ENCODE measurements at regions not wholly inside any gene's neighbourhood (a gene's known extent, or its start where the extent isn't known, plus 50 kb on each side); places are given as distances from the start of the nearest gene placed in this dataset.

DNA sequence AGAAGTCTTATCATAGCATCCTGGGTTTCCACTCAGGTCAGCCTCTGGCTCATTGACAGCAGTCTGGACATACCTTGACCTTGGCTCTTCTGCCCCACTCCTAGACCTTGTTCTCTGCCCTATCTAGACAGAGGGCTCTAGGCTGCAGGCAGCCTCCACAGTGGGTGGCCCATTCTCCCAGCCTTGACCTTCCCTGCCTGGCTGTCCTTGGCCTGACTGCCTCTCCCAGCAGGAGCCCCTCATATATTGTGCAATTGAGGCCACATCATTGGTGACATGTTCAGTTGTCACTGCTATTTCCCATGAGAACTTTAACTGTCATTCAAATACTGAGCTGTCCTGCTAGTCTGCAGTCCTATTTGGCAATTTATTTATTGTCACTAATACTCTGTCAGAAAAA, 503.4 kb downstream of the PLXNA4 start:
- DNase-seq, result no peak

DNA sequence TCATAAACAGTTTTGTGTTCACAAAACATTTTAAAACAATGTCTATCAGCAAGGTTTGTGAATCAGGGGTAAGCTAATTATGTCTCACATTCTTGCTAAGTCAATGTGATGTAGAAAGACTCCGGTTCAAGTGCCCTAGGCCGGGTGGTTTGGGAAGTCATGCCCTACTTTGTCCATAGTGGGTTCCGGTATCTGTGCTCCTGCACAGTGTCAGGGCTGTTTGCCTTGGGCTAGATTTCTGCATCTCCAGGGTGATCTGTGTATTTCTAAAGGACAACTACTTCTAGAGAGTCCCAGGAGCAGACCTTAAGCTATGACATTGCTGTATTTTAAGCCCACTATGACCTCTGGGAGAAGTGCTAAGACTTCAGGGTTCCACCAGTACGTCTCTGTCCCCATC, 504.1 kb downstream of the PLXNA4 start:
- no peak for DNase-seq

DNA sequence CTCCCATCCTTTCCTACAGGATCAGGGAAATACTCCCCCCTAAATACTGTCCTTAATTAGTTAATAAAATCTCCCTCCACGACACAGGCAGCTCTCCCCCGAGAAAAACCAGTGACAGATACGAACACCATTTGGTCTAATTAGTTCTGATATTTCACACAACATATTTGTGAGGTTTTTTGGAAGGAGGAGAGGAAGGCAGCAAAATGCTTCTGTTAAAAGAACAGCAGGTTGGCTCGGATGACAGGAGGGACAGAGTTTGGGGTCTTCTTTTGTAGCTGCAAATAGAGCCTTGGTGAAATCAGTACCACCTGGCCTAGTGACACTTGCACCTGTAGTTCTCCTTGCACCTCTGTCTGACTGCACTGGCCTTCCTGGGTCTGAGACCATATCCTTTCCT, 507.0 kb downstream of the PLXNA4 start:
- no peak for DNase-seq

DNA sequence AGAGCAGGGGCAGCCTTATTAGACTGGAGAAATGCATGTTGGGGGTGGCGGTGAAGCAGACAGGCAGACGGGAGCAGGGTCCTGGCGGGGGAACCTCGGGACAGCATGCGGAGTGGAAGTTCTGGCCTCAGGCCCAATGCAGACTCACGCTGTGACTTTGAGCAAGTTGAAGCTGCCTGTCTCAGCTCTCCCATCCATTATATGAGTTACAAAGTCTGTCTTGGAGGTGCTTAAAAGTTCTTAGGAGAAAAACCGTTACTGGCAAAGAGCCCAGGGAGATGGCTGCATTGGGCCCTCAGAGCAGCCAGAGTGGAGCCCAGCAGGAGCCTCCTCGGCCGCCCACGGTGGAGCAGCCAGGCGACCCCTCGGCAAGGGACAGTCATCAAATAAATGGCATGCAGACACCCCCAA, 509.5 kb downstream of the PLXNA4 start:
- no peak for DNase-seq

DNA sequence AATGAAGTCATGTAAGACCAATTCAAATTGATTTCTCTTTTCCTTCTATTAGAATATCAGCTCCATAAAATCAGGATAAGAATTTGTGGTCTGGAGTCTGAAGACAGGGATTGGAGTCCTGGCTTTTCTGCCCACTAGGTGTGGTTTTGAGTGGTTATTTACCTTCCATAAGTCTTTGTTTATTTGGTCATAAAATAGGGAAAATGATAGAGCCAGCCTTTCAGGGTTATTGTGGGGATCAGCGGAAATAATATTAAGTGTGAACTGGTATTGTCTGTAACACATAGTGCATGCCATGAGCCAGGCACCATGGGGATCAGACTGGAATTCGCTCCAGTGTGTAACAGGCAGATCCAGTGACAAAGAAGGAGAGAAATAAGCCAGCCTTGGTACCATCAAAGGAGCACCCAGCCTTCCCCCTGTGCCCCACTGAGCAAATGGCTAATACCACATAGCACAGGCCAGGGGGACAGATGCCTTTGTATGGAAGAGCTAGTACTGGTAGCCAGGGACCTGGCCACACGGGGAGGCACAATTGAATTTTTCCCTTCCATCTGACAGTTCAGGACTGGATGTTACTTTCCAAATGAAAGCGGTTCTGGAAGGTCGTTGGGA, 509.7 kb upstream of the PODXL start:
- no peak for DNase-seq

DNA sequence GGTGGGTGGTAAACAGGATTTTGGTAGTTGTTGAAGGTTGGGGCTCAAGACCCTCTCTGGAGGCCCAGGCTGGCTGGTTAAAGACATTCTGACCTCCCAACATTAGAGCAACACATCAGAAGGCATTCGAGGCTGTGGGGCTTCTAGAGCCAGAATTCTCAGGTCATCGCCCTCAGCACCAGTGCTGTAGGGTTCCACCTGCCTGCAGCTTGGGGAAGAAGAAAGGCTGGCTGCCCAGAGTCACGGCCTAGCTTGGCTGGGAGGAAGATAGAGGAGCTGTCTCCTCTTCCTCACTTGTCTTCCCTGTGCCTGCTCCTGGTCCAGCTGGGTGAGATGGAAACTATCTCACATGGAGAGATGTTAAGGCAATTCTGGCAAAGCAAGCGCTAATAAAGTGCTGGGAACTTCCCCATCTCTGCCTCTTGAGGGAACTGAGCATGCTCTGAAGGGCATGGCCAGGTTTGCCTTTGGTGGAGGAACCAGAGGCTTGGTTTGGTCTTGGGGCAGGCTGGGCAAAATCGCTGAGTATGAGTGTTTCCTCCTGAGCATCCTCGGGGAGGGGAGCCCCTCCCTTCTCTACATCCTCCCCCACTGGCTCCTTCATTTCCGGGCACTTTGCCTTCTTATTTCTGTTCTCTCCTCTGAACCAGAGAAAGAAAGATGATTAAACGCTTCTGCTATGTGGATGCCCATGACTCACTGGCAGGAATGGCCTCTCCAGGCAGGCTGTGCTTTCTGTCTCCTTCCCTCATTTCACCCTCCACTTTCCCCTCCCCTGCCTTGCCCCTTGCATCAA, 509.0 kb upstream of the PODXL start:
- DNase-seq, result no peak

DNA sequence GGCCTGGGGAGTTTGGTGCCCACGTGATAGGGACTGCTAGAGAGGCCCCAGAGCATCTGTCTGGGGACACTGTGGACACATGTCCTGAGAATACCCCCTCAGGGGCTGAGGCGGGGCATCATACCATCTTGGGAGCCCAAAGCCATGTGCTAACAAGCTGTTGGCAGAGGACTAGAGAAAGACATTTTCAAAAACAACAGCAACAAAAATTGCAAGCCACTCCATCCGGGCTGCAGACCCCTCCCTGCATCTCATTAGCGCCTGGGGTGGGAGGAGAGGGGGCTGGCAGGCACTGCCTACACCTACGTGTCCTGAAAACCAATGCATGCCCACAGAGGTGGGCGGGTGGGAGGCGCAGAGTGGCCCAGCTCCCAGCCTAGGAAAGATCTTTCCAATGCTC, 507.4 kb upstream of the PODXL start:
- no peak for DNase-seq

DNA sequence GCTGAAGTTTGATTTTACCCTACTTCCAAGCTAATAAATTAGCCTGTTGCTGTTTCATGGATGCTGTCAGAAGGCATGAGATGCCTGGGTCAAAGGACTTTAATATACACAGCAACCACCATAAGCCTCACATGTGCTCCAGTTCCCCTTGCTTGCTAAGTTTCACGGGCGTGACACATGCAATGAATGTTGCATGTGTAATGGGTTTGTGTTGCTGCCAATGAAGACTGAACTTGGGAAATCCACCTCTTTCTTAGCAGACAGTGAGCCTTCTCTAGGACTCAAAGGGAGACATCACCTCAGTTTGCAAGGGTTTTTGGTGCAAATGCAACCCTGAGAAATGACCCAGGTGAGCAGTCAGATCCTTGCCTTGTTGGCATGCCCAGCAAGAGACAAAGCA, 505.5 kb upstream of the PODXL start:
- DNase-seq, result no peak

DNA sequence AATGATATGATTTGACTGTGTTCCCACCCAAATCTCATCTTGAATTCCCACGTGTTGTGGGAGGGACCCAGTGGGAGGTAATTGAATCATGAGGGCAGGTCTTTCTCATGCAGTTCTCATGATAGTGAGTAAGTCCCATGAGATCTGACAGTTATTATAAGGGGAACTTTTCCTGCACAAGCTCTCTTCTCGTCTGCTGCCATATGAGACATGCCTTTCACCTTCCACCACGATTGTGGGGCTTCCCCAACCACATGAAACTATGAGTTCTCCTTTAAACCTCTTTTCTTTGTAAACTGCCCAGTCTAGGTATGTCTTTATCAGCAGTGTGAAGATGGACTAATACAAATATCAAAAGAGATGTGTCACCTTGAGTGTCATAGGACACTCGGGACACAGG, 502.7 kb upstream of the PODXL start:
- DNase-seq, result no peak

DNA sequence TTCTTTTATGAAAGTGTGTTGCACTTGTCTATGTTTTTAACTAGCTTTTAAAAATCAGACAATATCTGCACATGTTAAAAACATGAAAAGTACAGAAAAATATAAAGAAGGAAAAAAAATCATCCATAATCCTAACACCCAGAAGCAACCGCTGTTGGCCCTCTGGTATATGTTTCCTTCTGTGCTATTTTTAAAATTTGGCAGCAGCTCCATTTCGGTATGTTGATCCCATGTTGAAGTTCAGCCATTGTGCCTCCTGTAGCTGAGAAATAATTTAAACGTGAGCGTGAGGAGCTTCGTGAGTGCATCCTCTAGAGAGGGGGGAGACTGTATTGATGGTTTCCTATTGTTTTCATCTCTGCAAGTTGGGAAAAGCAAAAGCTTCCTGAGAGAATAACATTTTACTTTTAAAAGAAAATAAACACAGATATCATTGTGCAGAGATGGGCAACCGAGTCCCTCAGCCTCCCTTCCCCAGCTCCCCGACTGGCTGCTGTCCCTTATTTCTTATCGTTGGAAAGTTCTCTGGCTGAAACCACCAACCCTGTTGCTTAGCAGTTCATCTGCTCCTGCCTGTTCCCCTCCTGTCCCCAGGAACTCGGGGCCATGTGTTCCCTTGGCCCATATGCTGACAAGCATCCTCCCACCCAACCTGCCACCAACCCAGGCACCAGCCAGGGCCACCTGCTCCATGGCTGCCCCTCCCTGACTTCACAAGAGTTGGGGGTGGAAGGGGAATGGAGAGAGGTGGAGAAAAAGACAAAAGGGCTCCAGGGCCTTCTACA, 499.1 kb upstream of the PODXL start:
- DNase-seq, result no peak

DNA sequence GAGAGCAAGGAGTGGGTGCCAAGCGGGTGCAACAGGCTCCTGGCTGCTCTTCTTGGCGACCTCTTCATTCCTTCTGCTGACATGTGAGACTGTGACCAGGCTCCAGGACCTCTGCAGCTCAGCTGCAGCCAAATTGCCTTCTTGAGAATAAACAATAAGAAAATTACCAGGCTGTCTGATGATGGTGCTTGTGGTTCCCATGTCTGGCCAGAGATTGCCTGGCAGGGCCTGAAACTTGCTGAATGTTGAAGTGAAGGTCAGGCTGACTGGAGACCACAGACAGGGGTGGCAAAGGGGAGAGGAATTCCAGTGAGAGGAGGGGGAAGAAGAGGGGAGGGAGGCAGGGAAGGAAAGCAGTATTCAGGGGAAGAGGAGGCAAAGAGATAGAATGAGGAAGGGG, 497.4 kb upstream of the PODXL start:
- no peak for DNase-seq

DNA sequence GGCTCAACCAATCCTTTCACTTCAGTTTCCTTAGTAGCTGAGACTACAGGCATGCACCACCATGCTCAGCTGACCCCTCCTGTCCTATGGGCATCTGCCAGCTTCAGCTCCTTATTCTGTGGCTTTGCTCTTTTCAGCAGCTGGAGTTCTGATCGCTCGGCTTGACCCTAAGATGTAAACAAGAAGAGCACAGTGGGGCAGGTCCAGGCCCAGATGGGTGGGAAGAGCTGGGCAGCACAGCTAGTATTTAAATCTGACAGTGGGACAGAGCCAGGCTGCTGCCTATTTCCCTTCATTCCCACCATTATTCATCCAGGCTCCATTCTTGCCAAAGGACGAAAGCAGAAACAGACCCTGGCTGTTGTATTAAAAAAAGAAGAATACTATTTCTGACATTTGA, 494.9 kb upstream of the PODXL start:
- DNase-seq, result no peak

DNA sequence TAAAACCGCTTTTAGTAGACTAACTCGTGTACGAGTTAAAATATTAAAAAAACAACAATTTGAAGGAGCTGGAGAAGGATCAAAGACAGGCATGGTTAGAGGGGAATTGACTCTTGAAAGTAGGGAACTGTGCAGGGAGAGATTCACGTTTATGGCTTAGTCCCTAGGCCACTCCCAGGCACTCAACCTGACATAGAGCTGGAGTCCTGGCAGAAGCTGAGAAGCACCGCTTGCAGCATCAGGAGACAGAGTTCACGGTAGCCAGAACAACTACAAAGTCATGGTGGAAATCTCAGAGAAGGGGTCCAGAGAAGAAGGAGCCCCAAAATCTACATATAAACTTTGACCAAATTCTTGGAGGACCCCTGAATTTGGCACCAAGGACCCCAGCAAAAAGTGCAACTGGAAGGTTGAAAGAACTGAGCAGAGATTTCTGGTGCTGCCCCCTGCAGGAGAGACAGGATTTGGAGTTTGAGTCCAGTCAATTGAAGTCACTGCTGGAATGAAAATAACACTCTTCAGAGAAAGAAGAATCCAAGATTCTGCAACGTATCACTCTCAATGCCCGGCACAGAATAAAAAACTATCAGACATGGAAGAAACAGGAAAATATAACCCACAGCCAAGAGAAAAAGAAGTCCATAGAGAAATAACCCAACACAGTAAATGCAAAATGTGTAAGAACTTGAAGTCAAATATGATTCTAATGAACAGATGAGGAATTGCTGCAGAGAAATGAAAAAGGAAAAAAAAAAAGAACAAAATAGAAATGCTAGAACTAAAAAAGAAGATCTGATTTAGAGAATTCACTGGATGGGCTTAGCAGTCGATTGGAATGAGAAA, 493.3 kb upstream of the PODXL start:
- no peak for DNase-seq

DNA sequence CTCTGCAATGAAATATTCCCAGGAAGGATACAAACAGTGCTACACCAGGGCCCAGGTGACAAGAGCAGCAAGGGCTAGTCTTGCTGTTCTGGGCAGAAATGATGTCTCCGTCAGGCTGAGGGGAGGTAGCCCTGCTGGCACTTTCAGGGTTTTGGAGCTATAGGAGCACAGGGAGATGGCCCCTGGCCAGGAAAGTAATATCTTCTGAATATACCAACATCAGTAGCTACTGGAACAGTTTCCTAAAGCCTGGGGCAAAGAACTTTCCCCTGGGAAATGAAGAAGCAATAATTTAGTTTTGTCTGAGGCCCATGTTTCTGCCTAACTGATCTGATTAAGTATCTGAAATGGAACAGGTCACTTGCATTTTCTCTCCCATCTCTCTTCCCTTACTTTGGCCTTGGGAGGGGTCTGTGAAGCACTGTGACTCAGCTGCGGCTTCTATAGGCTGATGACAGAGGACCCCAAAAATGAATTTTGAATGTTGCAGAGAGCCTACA, 489.1 kb upstream of the PODXL start:
- DNase-seq, result no peak

DNA sequence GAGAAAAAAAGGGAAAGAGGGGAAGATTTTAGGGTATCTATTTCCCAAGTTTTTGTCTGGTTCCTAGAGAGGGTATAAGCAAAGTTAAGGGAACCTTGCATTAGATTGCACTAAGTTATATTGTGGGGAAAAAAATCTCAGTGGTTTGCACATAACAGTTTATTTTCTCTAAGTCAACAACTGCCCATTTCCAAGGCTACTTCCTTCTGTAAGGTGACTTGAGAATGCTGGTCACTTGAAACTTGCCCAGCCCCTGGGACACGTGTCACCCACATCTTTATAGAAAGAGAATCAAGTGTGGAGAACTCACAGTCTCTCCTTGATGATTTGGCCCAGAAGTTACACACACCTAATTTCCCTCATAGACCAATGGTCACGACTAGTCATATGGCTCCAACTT, 488.6 kb upstream of the PODXL start:
- DNase-seq, result no peak

DNA sequence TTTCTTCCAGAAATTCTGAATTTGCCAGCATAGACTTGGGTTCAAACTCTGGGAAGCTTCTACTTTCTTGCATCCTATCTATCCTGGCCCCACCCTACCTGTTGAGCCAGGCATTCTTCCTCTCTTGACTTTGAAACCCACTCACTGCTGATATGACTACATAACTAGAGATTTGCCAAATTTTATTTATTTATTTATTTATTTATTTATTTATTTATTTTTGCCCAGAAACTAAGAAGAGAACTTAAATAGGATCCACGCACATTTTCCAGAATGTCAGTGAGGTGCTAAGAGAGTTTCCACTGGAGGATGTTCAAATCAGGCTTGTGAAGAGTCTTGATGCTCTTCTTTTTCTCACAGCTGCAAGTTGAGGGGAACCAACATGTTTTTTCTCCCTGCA, 487.8 kb upstream of the PODXL start:
- DNase-seq, result no peak

DNA sequence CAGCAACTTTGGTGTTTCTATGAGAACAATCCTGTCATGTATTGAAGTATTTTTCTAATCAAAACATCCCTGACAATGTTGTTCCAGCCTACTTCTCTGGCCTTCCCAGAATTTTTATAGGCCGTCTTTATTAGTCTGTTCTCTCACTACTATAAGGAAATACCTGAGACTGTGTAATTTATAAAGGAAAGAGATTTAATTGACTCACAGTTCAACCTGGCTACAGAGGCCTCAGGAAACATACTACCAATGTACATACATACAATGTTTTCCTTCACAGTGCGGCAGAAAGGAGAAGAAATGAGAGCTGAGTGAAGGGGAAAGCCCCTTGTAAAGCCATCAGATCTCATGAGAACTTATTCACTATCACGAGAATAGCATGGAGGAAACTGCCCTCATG, 484.7 kb upstream of the PODXL start:
- no peak for DNase-seq

DNA sequence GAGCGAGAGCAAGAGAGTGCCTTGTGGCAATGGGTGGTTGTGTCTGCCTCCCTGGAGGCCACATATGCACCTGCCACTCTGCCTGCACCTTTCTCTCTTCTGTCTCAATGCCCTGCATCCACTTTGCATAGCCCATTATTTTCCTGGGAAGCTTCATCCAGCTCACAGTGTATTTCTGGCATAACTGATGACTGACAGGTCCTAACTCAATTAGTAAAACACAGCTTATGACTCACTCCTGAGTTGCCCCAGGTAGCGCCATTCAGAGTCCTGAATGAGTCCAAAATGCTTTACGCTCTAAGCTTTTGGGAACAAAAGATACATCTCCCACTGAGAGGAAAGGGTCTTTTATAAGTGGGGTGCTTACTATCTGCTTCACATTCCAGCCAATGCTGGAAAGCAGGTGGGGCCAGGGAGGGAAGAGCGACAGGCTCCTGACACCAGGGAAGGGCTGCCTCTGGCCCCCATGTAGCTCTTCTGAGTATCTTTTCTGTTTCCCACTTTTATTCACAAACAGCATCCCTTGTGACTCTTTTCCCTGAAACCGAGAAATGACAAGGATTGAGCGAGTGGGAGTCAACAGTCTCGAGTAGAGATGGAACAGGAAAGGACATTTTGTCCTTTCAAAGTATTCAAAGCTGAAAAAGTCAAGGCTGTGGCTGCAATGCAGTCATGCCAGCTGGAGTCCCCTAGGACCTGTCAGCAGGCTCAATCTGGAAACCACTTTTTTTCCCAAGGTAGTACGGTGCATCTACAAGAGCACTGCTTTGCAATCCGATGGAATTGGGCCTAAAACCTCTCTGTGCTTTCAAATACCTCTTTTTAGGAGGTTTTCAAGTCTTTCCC, 479.3 kb upstream of the PODXL start:
- no peak for DNase-seq

DNA sequence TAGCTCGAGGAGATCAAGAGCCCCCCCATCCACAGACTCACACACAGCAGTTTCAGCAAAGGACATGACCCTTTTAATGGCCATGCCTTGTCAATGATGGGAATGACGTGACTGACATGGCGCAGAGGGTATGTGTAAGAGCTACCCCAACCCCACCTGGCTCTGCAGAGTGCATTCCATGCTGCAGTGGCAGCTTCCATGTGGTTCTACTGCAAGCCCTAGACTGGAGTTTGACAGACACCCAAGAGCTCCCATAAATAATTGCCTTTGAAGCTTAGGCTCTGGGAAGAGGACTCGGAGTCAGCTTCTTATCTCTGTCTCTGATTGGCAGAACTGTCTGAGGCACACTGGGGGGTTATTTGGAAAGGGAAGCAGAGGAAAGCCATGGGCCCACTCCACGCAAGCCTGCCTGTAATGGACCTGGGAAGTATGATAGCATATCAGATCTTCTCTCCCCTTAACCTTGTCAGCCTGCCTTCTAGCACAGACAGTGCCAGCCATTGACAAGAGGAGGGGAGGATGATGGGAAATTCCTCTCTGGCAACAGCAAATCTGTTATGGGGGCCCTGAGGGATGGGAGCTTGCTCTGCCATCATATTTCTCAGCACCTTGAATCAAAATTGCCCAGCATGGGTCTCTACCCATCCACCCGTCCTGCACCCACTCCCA, 478.5 kb upstream of the PODXL start:
- DNase-seq, result no peak

DNA sequence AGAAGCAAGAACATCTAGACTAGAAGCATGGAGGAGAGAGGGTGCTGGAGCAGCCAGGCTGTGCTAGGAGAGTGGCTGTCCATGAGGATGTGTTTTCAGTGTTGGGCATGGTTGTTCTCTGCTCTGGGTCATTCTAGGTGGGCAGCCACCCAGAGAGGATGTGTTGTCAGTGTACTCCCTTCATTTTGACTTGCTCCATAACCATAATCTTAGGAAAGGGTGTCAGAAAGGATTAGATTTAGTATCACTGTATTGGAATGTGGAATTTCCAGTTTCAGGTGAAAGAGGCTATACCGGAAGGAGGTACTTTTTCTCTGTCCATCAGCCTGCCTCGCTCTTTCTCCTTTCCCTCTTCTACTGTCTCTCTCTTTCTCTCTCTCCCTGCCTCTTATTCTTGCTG, 474.5 kb upstream of the PODXL start:
- no peak for DNase-seq

DNA sequence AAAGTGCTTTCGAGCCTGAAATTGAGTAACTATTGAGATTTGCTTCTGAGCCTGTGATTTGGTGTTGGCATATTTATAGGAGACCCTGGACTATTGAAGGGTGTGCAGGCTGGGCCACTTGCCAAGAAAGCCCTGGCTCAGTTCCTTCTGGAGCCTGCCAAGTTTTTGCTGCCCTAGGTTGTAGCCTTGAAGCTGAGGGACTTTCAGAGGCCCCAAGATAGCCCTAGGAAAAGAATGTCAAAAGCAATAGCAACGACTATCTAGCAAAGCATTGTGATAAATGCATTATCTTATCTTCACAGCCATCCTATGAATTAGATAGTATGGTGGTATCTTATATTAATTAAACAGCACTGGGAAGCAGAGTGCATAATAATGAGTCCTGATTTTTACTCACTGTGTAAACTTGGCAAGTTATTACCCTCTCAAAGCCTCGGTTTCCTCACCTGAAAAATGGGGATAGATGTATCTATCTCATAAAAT, 473.7 kb upstream of the PODXL start:
- no peak for DNase-seq
